Activated B cell treated with CpG ODN at 0.5 μM for 24 hours (primary cell): ENCODE measurements at regions not wholly inside any gene's neighbourhood (a gene's known extent, or its start where the extent isn't known, plus 50 kb on each side); places are given as distances from the start of the nearest gene placed in this dataset.

ENCODE experiments used
- ATAC-seq: fragments of 200-7000 bp; cut with Tn5 transposase; one replicate; pipeline ENCODE4 v1.10.0; 2021; ENCODE audit warnings: low read depth, mild to moderate bottlenecking, moderate library complexity
- CTCF ChIA-PET: fragments of 350-600 bp; sonication (Branson Sonifier 250); formaldehyde crosslinking; loops from one replicate; lab custom pipeline; 2021; ENCODE audit warnings: antibody characterized with exemption; lab: Charles Lee
- POLR2A ChIA-PET: fragments of 350-600 bp; sonication (Branson Sonifier 250); formaldehyde crosslinking; loops from one replicate; lab custom pipeline; 2021; ENCODE audit warnings: antibody characterized with exemption; lab: Charles Lee
- DNase-seq: peaks from one replicate; pipeline ENCODE4 v3.0.0; 2022
- H3K27ac Mint-ChIP-seq: one replicate; pipeline ENCODE4 v1.8.0; 2020; ENCODE audit warnings: mixed read lengths
- H3K27me3 Mint-ChIP-seq: one replicate; pipeline ENCODE4 v1.8.0; 2021; ENCODE audit warnings: mixed read lengths
- H3K36me3 Mint-ChIP-seq: one replicate; pipeline ENCODE4 v1.8.0; 2021; ENCODE audit warnings: low read depth, mixed read lengths
- H3K4me1 Mint-ChIP-seq: one replicate; pipeline ENCODE4 v1.8.0; 2021; ENCODE audit warnings: mixed read lengths
- H3K4me3 Mint-ChIP-seq: one replicate; pipeline ENCODE4 v1.8.0; 2020; ENCODE audit warnings: mild to moderate bottlenecking, mixed read lengths
- H3K9me3 Mint-ChIP-seq: one replicate; pipeline ENCODE4 v1.8.0; 2020; ENCODE audit warnings: mixed read lengths
- CTCF ChIP-seq: fragments of 200-600 bp; IDR thresholded peaks from one replicate; pipeline ENCODE4 v1.8.0; 2022; ENCODE audit warnings: antibody characterized with exemption, mild to moderate bottlenecking
- intact Hi-C: fragments of 100-400 bp; cut with micrococcal nuclease; formaldehyde crosslinking; loops from one replicate; pipeline ENCODE4 v1.15.1; 2024

GRCh38 chr13:37294472-37294871 lies 189.0 kb upstream of the CSNK1A1L start:
- DNase-seq = no peak
- Mint-ChIP-seq H3K4me3 (no peak overlapping the region), H3K27me3 (no peaks in the 10 kb centered on the region), H3K36me3 (no peaks in the 10 kb centered on the region), H3K9me3 (peaks cover 6% of the 10 kb centered on the region), H3K27ac (no peak overlapping the region), H3K4me1 (no peaks in the 10 kb centered on the region)
- no peak for TF ChIP-seq CTCF
- ATAC-seq = no peak
- ChIA-PET POLR2A (no interaction called here), CTCF (no interaction called here)
- intact Hi-C loops = no loop called here

- ATAC-seq (no peak), DNase-seq (no peak)
- ChIA-PET CTCF (no interaction called here), POLR2A (no interaction called here)
- TF ChIP-seq CTCF = no peak
- Mint-ChIP-seq H3K27me3 (no peaks in the 10 kb centered on the region), H3K4me1 (no peaks in the 10 kb centered on the region), H3K9me3 (no peaks in the 10 kb centered on the region), H3K4me3 (no peak overlapping the region), H3K27ac (no peak overlapping the region), H3K36me3 (no peaks in the 10 kb centered on the region)
- intact Hi-C loops = no loop called here
Observed at GRCh38 chr13:37293295-37293694, 187.8 kb upstream of the CSNK1A1L start.

- H3K27me3 Mint-ChIP-seq = no peaks in the 10 kb centered on the region
- TF ChIP-seq CTCF = no peak
- ChIA-PET CTCF (no interaction called here), POLR2A (no interaction called here)
- no peaks in the 10 kb centered on the region for H3K4me1 Mint-ChIP-seq
- H3K9me3 Mint-ChIP-seq = no peaks in the 10 kb centered on the region
- no peaks in the 10 kb centered on the region for H3K36me3 Mint-ChIP-seq
- intact Hi-C loops = no loop called here
- DNase-seq (no peak), ATAC-seq (no peak)
- H3K4me3 Mint-ChIP-seq = no peak overlapping the region
- no peak overlapping the region for H3K27ac Mint-ChIP-seq
Observed at GRCh38 chr13:37290716-37291505, 185.4 kb upstream of the CSNK1A1L start.

GRCh38 chr13:37289212-37289935 lies 183.9 kb upstream of the CSNK1A1L start:
- H3K4me1 Mint-ChIP-seq = no peaks in the 10 kb centered on the region

More at GRCh38 chr13:37289212-37289935, 183.9 kb upstream of the CSNK1A1L start:
- Mint-ChIP-seq H3K27me3 (no peaks in the 10 kb centered on the region), H3K9me3 (no peaks in the 10 kb centered on the region), H3K36me3 (no peaks in the 10 kb centered on the region), H3K27ac (no peak overlapping the region), H3K4me3 (no peak overlapping the region)
- intact Hi-C loops = no loop called here
- POLR2A ChIA-PET = no interaction called here
- TF ChIP-seq CTCF = no peak
- ATAC-seq (no peak), DNase-seq (no peak)
- CTCF ChIA-PET = no interaction called here
